ENCODE measurements at regions not wholly inside any gene's neighbourhood (a gene's known extent, or its start where the extent isn't known, plus 50 kb on each side); places are given as distances from the start of the nearest gene placed in this dataset.

- no peak for TF ChIP-seq CTCF (IDR thresholded peaks at IDR 0.05; ENCODE audit: low read depth, low read length)
- DNase-seq (ENCODE audit: extremely low read depth, low read depth): no peak
These were observed 234.5 kb downstream of the AHR start for GRCh38 chr7:17532861-17533404.

- no peak for DNase-seq (ENCODE audit: extremely low read depth, low read depth)
- TF ChIP-seq CTCF (IDR thresholded peaks at IDR 0.05; ENCODE audit: low read depth, low read length): no peak
These were observed 235.9 kb downstream of the AHR start for GRCh38 chr7:17534348-17534747.

- DNase-seq (ENCODE audit: extremely low read depth, low read depth): no peak
- no peak for TF ChIP-seq CTCF (IDR thresholded peaks at IDR 0.05; ENCODE audit: low read depth, low read length)
These were observed 237.3 kb downstream of the AHR start for GRCh38 chr7:17535776-17536175.

GRCh38 chr7:17544401-17544800 is 245.9 kb downstream of the AHR start:
- DNase-seq (ENCODE audit: extremely low read depth, low read depth): no peak

GRCh38 chr7:17545348-17545747 is 246.9 kb downstream of the AHR start:
- no peak for TF ChIP-seq CTCF (IDR thresholded peaks at IDR 0.05; ENCODE audit: low read depth, low read length)
- no peak for DNase-seq (ENCODE audit: extremely low read depth, low read depth)

More at GRCh38 chr7:17544401-17544800, 245.9 kb downstream of the AHR start:
- no peak for TF ChIP-seq CTCF (IDR thresholded peaks at IDR 0.05; ENCODE audit: low read depth, low read length)

GRCh38 chr7:17546189-17546588 is 247.7 kb downstream of the AHR start:
- DNase-seq (ENCODE audit: extremely low read depth, low read depth): no peak
- TF ChIP-seq CTCF (IDR thresholded peaks at IDR 0.05; ENCODE audit: low read depth, low read length): no peak

GRCh38 chr7:17546592-17546991 is 248.1 kb downstream of the AHR start:
- no peak for DNase-seq (ENCODE audit: extremely low read depth, low read depth)
- no peak for TF ChIP-seq CTCF (IDR thresholded peaks at IDR 0.05; ENCODE audit: low read depth, low read length)
